Mucosa of stomach (tissue), 1 donor: ENCODE measurements at regions not wholly inside any gene's neighbourhood (a gene's known extent, or its start where the extent isn't known, plus 50 kb on each side); places are given as distances from the start of the nearest gene placed in this dataset.

ENCODE experiments used
- H3K27me3 ChIP-seq: one replicate; pipeline ENCODE4 v1.7.0; 2013; ENCODE audit warnings: mild to moderate bottlenecking, low read length; ENCODE audit not compliant: control insufficient read depth, insufficient read depth
- H3K36me3 ChIP-seq: one replicate; pipeline ENCODE4 v1.7.0; 2013; ENCODE audit warnings: low read length; ENCODE audit not compliant: control insufficient read depth, insufficient read depth
- H3K4me1 ChIP-seq: one replicate; pipeline ENCODE4 v1.7.0; 2013; ENCODE audit warnings: mild to moderate bottlenecking, low read length; ENCODE audit not compliant: control insufficient read depth, insufficient read depth
- H3K4me3 ChIP-seq: one replicate; pipeline ENCODE4 v1.7.0; 2013; ENCODE audit warnings: low read length
- H3K9ac ChIP-seq: one replicate; pipeline ENCODE4 v1.7.0; 2013; ENCODE audit warnings: mild to moderate bottlenecking, low read length, moderate library complexity
- H3K9me3 ChIP-seq: one replicate; pipeline ENCODE4 v1.7.0; 2013; ENCODE audit warnings: mild to moderate bottlenecking, low read length, moderate library complexity; ENCODE audit not compliant: control insufficient read depth
- donor health status: Pancreatic carcinoma.

GRCh38 chr5:126031989-126032716 is 391.1 kb upstream of the GRAMD2B start:
- H3K36me3 ChIP-seq, result no peaks in the 10 kb centered on the region
- no peak overlapping the region for H3K9ac ChIP-seq
- no peaks in the 10 kb centered on the region for H3K4me1 ChIP-seq
- H3K4me3 ChIP-seq, result no peak overlapping the region
- no peaks in the 10 kb centered on the region for H3K9me3 ChIP-seq
- H3K27me3 ChIP-seq, result no peaks in the 10 kb centered on the region

DNA sequence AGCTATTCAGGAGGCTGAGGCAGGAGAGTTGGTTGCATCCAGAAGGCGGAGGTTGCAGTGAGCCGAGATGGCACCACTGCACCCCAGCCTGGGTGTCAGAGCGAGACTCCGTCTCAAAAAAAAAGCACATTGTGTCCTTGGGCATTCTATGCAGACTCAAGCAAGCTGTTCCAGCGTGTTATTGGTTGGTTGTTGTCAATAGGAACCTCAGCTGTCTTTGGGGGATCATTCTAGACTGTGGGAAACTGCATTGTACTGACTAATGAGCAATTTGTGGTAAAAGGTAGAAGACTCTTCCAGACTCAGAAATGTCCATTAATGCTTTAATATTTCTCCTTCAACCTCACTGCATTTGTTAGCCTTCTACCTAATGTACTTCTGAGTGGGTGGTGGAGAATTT is 379.5 kb upstream of the GRAMD2B start:
- peaks cover 11% of the 10 kb centered on the region for H3K4me1 ChIP-seq
- no peak overlapping the region for H3K9ac ChIP-seq
- H3K36me3 ChIP-seq, result no peaks in the 10 kb centered on the region
- no peaks in the 10 kb centered on the region for H3K9me3 ChIP-seq
- no peak overlapping the region for H3K4me3 ChIP-seq
- no peaks in the 10 kb centered on the region for H3K27me3 ChIP-seq

- Histone ChIP-seq H3K36me3 (no peaks in the 10 kb centered on the region), H3K27me3 (no peaks in the 10 kb centered on the region), H3K9ac (no peak overlapping the region), H3K4me3 (no peak overlapping the region), H3K9me3 (no peaks in the 10 kb centered on the region), H3K4me1 (peaks cover 11% of the 10 kb centered on the region)
Observed at GRCh38 chr5:126044111-126044668, 379.0 kb upstream of the GRAMD2B start.

DNA sequence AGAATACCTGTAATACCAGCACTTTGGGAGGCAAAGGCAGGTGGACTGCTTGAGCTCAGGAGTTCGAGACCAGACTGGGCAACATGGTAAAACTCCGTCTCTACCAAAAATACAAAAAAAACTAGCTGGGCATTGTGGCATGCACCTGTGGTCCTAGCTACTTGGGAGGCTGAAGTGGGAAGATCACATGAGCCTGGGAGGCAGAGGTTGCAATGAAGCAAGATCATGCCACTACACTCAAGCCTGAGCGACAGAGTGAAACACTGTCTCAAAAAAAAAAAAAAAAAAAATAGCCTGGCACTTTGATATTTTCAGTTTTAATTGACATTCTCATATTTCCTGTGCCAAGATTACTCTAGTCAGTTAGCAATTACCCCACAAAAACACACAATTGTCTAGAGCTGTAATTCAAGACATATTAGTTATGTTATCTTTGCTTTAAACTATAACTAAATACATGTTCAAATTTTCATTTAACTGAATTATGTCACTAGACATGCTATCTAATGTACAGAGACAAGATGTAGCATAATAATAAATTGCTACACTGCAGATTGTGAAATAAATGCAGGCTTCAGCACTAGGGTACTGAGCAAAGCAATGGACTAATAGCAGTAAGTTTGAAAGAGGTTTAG is 378.2 kb upstream of the GRAMD2B start:
- Histone ChIP-seq H3K9ac (no peak overlapping the region), H3K4me3 (no peak overlapping the region), H3K4me1 (peaks cover 11% of the 10 kb centered on the region), H3K27me3 (no peaks in the 10 kb centered on the region), H3K36me3 (no peaks in the 10 kb centered on the region), H3K9me3 (no peaks in the 10 kb centered on the region)

DNA sequence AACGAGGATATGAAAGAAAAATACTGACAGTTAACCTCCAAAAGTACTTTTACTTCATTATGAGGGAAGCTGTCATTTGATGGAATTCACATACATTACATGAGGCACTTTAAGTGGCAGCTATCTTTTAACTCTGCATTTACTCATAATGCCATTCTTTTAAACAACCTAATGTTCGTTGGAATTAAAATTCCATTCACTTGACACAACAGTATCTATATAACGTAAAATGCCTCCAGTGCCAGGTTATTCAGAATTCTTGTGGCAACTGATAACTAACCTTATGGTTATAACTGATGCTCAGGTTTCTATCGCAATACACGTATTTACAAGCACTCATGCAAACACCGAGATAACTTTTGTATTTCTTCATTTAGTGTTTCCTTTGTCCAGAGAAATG is 376.9 kb upstream of the GRAMD2B start:
- Histone ChIP-seq H3K9ac (no peak overlapping the region), H3K27me3 (no peaks in the 10 kb centered on the region), H3K36me3 (no peaks in the 10 kb centered on the region), H3K4me3 (no peak overlapping the region), H3K4me1 (peaks cover 11% of the 10 kb centered on the region), H3K9me3 (no peaks in the 10 kb centered on the region)

DNA sequence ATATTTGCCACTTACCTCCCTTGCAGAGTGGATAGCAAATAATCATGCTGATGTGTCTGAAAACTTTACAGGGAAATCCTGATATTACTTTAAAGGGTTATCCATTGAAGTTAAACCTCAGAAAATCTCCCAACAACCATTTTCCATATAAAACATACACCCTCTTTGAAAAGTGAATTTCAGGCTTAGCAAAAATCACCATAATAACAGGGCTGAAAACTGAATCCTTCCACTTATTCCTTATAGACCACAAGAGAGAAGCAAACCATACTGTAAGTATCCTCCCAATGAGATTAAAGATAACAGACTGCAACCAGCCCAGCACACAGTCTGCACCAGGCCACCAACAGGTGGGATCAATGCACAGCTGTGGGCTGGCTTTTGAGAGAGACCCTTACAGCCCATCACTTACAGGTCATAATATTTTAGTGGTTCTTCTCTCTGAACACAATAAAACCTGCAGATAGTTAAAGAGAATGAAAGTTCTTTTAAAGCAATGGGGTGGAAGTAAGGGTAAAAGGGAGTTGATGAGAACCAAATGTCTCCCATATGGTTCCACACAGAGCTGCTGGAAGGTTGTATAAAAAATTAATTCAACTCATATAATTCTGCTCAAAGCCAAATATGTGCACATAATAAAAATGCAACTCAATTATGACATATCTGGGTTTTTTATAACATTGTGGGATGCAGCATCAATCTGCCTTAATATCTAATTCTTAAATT is 376.2 kb upstream of the GRAMD2B start:
- no peaks in the 10 kb centered on the region for H3K36me3 ChIP-seq
- H3K9me3 ChIP-seq, result no peaks in the 10 kb centered on the region
- H3K4me1 ChIP-seq, result peaks cover 11% of the 10 kb centered on the region
- no peaks in the 10 kb centered on the region for H3K27me3 ChIP-seq
- no peak overlapping the region for H3K9ac ChIP-seq
- no peak overlapping the region for H3K4me3 ChIP-seq

GRCh38 chr5:126052120-126052519 is 371.1 kb upstream of the GRAMD2B start:
- Histone ChIP-seq H3K4me1 (no peaks in the 10 kb centered on the region), H3K9me3 (no peaks in the 10 kb centered on the region), H3K9ac (no peak overlapping the region), H3K4me3 (no peak overlapping the region), H3K36me3 (no peaks in the 10 kb centered on the region), H3K27me3 (no peaks in the 10 kb centered on the region)

DNA sequence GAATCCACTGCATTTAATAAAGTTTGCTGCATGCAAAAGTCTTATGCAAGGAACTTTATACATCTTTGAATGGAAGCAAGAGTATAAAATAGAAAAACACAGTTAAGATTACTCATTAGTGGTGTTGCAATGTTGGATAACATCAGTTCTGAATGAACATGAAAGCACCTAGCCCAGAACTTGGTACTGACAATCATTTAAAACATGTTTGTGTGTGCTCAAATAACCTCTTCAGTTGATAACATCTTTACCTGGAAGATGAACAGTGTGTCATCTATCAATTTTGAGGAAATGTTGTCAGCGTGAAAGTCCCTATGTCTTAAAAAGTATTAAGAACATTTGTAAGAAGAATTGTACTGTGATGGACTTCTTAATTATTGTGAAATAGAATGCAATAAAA is 370.4 kb upstream of the GRAMD2B start:
- H3K4me3 ChIP-seq, result no peak overlapping the region
- no peaks in the 10 kb centered on the region for H3K4me1 ChIP-seq
- no peaks in the 10 kb centered on the region for H3K36me3 ChIP-seq
- H3K9me3 ChIP-seq, result no peaks in the 10 kb centered on the region
- no peaks in the 10 kb centered on the region for H3K27me3 ChIP-seq
- no peak overlapping the region for H3K9ac ChIP-seq

GRCh38 chr5:126053630-126054029 is 369.6 kb upstream of the GRAMD2B start:
- no peak overlapping the region for H3K9ac ChIP-seq
- no peaks in the 10 kb centered on the region for H3K27me3 ChIP-seq
- no peak overlapping the region for H3K4me3 ChIP-seq
- H3K4me1 ChIP-seq, result no peaks in the 10 kb centered on the region
- H3K9me3 ChIP-seq, result no peaks in the 10 kb centered on the region
- no peaks in the 10 kb centered on the region for H3K36me3 ChIP-seq

DNA sequence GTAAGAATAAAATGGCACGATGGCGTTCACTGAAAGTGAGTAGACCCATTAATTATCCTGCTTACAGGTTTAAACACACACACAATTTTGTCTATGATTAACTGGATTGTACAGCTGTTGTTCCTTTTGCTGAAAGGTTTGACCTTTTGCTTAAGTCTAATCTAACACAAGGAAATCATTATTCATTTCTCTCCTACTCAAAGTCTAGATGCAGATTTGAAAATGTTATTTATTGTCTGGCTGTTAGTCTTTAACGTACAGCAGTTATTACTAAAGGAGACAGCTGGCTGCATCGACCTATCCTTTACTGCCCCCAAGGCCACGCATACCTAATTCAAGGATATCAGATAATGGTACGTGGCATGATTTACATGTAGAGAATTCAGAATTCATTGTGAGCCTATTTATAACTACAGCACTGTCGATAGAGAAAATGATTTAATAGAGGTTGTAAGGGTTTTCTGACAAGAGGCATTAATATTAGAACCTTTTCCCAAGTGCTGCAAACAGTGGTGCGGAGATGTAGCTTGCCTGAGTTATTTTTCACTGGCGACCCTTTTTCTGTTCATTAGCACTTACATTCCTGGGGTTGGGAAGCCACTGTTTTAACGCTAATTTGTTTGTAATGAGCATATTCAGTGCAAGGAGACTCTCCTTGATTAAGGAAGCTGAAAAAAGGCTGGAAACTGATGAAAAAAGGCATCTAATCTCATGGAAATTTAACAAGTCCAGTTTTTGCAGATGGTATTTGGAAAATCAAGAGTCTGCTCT is 368.4 kb upstream of the GRAMD2B start:
- Histone ChIP-seq H3K9ac (no peak overlapping the region), H3K36me3 (no peaks in the 10 kb centered on the region), H3K27me3 (no peaks in the 10 kb centered on the region), H3K9me3 (no peaks in the 10 kb centered on the region), H3K4me1 (no peaks in the 10 kb centered on the region), H3K4me3 (no peak overlapping the region)

- H3K27me3 ChIP-seq, result no peaks in the 10 kb centered on the region
- H3K9me3 ChIP-seq, result no peaks in the 10 kb centered on the region
- H3K4me3 ChIP-seq, result no peak overlapping the region
- H3K9ac ChIP-seq, result no peak overlapping the region
- no peaks in the 10 kb centered on the region for H3K36me3 ChIP-seq
- H3K4me1 ChIP-seq, result no peaks in the 10 kb centered on the region
Observed at GRCh38 chr5:126055348-126055729, 367.9 kb upstream of the GRAMD2B start.
